HepG2 (cell line): ENCODE measurements at regions not wholly inside any gene's neighbourhood (a gene's known extent, or its start where the extent isn't known, plus 50 kb on each side); places are given as distances from the start of the nearest gene placed in this dataset.

Experiments
- ATAC-seq: fragments of 200-7000 bp; cut with Tn5 transposase; 3 replicates; pipeline ENCODE4 v1.9.1; 2020; ENCODE audit warnings: mild to moderate bottlenecking, moderate library complexity
- BruUV-seq: library from RNA; stranded (reverse); fragments of 400-500 nt; replicated peaks from 2 replicates; lab custom pipeline; 2021; lab: Mats Ljungman, UMichigan
- CTCF ChIA-PET: fragments of 300-600 bp; formaldehyde crosslinking; extraction: SDS; loops from one replicate; lab custom pipeline; 2021; ENCODE audit warnings: low total read pairs, inconsistent platforms, low intra/inter-chr PET ratio; lab: Yijun Ruan, JAX
- POLR2A ChIA-PET: fragments of 350-600 bp; sonication (Branson Sonifier 250); formaldehyde crosslinking; loops from one replicate; lab custom pipeline; 2020; ENCODE audit warnings: antibody characterized with exemption, inconsistent platforms; lab: Yijun Ruan, JAX
- DNase-seq: peaks from one replicate; pipeline ENCODE4 v3.0.0-alpha.2; 2015; ENCODE audit warnings: low spot score
- FAIRE-seq: peaks from 3 replicates; lab custom pipeline; 2011; peaks lifted over from hg19 to GRCh38; lab: Jason Lieb, UNC
- H2AFZ ChIP-seq: one replicate; pipeline ENCODE4 v1.6.1; 2011; ENCODE audit warnings: low read length, inconsistent platforms
- H3K27ac ChIP-seq: fragments of 300-600 bp; 3 replicates; pipeline ENCODE4 v1.8.0; 2011; ENCODE audit warnings: mixed run types, mild to moderate bottlenecking, mixed read lengths, low read length, inconsistent platforms; ENCODE audit not compliant: insufficient read depth; ENCODE audit errors: extremely low read length
- H3K27me3 ChIP-seq, 2 experiments: fragments of 200-600 bp in 1 of 2; 2 replicates in 1 of 2; 3 replicates in 1 of 2; pipeline versions ENCODE4 v1.6.0 to v1.8.0; 2011; ENCODE audit warnings: low read length in 2 of 2, mild to moderate bottlenecking in 2 of 2, moderate library complexity in 2 of 2, inconsistent platforms in 1 of 2; ENCODE audit not compliant: insufficient read depth in 2 of 2, control insufficient read depth in 1 of 2
- H3K36me3 ChIP-seq, 2 experiments: fragments of 200-600 bp in 1 of 2; replicated peaks in 1 of 2; 2 replicates in 1 of 2; 3 replicates in 1 of 2; pipeline versions ENCODE4 v1.5.1 to v1.8.0; 2011; ENCODE audit warnings: low read length in 2 of 2, inconsistent platforms in 1 of 2; ENCODE audit not compliant: insufficient read depth in 2 of 2, control insufficient read depth in 1 of 2
- H3K4me1 ChIP-seq: 2 replicates; pipeline ENCODE4 v1.5.1; 2012; ENCODE audit warnings: low read length, inconsistent platforms; ENCODE audit not compliant: insufficient read depth
- H3K4me2 ChIP-seq: 2 replicates; pipeline ENCODE4 v1.6.0; 2011; ENCODE audit warnings: low read depth, low read length, inconsistent platforms
- H3K4me3 ChIP-seq, 3 experiments: fragments of 200-600 bp in 1 of 3; sonication (generic), shearing (Covaris generic) in 1 of 3; replicated peaks in 1 of 3; 2 replicates each; pipeline ENCODE4 v1.5.1; 2011 to 2016; ENCODE audit warnings: low read length in 3 of 3, inconsistent platforms in 2 of 3, low read depth in 2 of 3, mild to moderate bottlenecking in 2 of 3, control low read depth in 1 of 3, mixed read lengths in 1 of 3; ENCODE audit not compliant: insufficient read depth in 1 of 3
- H3K79me2 ChIP-seq: one replicate; pipeline ENCODE4 v1.6.1; 2011; ENCODE audit warnings: low read length, inconsistent platforms; ENCODE audit not compliant: insufficient read depth
- H3K9ac ChIP-seq: 2 replicates; pipeline ENCODE4 v1.6.0; 2011; ENCODE audit warnings: mild to moderate bottlenecking, low read depth, low read length, inconsistent platforms; ENCODE audit not compliant: insufficient read depth
- H3K9me3 ChIP-seq: 2 replicates; pipeline ENCODE4 v1.5.1; 2012; ENCODE audit warnings: mild to moderate bottlenecking, low read length
- H4K20me1 ChIP-seq: 2 replicates; pipeline ENCODE4 v1.6.0; 2011; ENCODE audit warnings: inconsistent platforms, mild to moderate bottlenecking, low read length, moderate library complexity; ENCODE audit not compliant: insufficient read depth
- CENPBD1 ChIP-seq: sonication (generic); formaldehyde crosslinking; IDR thresholded peaks from 2 replicates; pipeline ENCODE4 v1.8.0; 2022; ENCODE audit warnings: missing genetic modification reagents, low read depth, mild to moderate bottlenecking, borderline replicate concordance
- DNMT3B ChIP-seq: conservative IDR thresholded peaks from 2 replicates; pipeline ENCODE4 v1.6.1; 2016; ENCODE audit warnings: missing biosample characterization, control low read depth
- LBX2 ChIP-seq: sonication (generic); formaldehyde crosslinking; IDR thresholded peaks from 2 replicates; pipeline ENCODE4 v1.5.0; 2020; ENCODE audit warnings: missing genetic modification reagents, mild to moderate bottlenecking, borderline replicate concordance
- MED1 ChIP-seq: sonication (generic); formaldehyde crosslinking; IDR thresholded peaks from 2 replicates; pipeline ENCODE4 v1.4.0; 2020; ENCODE audit warnings: missing genetic modification reagents
- MXI1 ChIP-seq: IDR thresholded peaks from 3 replicates; pipeline ENCODE4 v1.6.1; 2012; ENCODE audit warnings: low read depth, low read length, inconsistent platforms, borderline replicate concordance
- NCOA1 ChIP-seq: sonication (generic); formaldehyde crosslinking; IDR thresholded peaks from 2 replicates; pipeline ENCODE4 v1.9.0; 2021; ENCODE audit warnings: missing genetic modification reagents
- PAX8 ChIP-seq: sonication (generic); formaldehyde crosslinking; IDR thresholded peaks from 2 replicates; pipeline ENCODE4 v1.8.0; 2022; ENCODE audit warnings: mild to moderate bottlenecking, missing genetic modification reagents, borderline replicate concordance
- TBX2 ChIP-seq: sonication (generic); formaldehyde crosslinking; IDR thresholded peaks from 2 replicates; pipeline ENCODE4 v1.5.0; 2020; ENCODE audit warnings: missing genetic modification reagents, mild to moderate bottlenecking, borderline replicate concordance
- TIGD3 ChIP-seq: sonication (generic); formaldehyde crosslinking; IDR thresholded peaks from 2 replicates; pipeline ENCODE4 v1.5.1; 2020; ENCODE audit warnings: mild to moderate bottlenecking, missing genetic modification reagents, borderline replicate concordance
- ZBTB40 ChIP-seq, 2 experiments: fragments of 450-650 bp in 1 of 2; sonication (generic) in 1 of 2; formaldehyde crosslinking in 1 of 2; IDR thresholded peaks; 2 replicates each; pipeline versions ENCODE4 v1.6.1 to v1.8.0; 2016 to 2022; ENCODE audit warnings: antibody characterized with exemption in 1 of 2, mild to moderate bottlenecking in 1 of 2, missing genetic modification reagents in 1 of 2
- ZNF124 ChIP-seq: sonication (generic); formaldehyde crosslinking; IDR thresholded peaks from 2 replicates; pipeline ENCODE4 v1.4.0; 2020; ENCODE audit warnings: missing genetic modification reagents
- ZNF75D ChIP-seq: sonication (generic); formaldehyde crosslinking; IDR thresholded peaks from 2 replicates; pipeline ENCODE4 v1.8.1; 2023; ENCODE audit warnings: missing genetic modification reagents, mild to moderate bottlenecking, borderline replicate concordance
- ZNF775 ChIP-seq: sonication (generic); formaldehyde crosslinking; IDR thresholded peaks from 2 replicates; pipeline ENCODE4 v1.4.0; 2020; ENCODE audit warnings: missing genetic modification reagents, mild to moderate bottlenecking, moderate library complexity, borderline replicate concordance
- WGBS: methylation state at CpG from one replicate; pipeline ENCODE4 v1.1.6; 2017; ENCODE audit warnings: low lambda C conversion rate; 5-methylcytosine and 5-hydroxymethylcytosine counted together
- in situ Hi-C: cut with HindIII; loops from 2 replicates; pipeline ENCODE4 v1.10.0; 2017; ENCODE audit warnings: low pct_unique_long_range_greater_than_20kb; ENCODE audit not compliant: extremely low pct_ligation_motif_present
- intact Hi-C: fragments of 100-400 bp; cut with micrococcal nuclease; formaldehyde crosslinking; loops from one replicate; pipeline ENCODE4 v1.10.0; 2022; ENCODE audit not compliant: unreplicated experiment

- TF ChIP-seq LBX2 (CRISPR knock-in tag) (no peak), TBX2 (no peak), ZNF124 (no peak), NCOA1 (CRISPR knock-in tag) (no peak)
These were observed 56.7 kb downstream of the KCNC4 start (continued) for GRCh38 chr1:110266834-110267233.

- no peaks in the 10 kb centered on the region for H3K79me2 ChIP-seq
- H3K4me1 ChIP-seq, result peaks cover 5% of the 10 kb centered on the region
- intact Hi-C loops, result no loop called here
- no peak overlapping the region for H3K27ac ChIP-seq
- H3K36me3 ChIP-seq, result no peaks in the 10 kb centered on the region
- ChIA-PET CTCF (no interaction called here), POLR2A (no interaction called here)
- no peak overlapping the region for H3K4me3 ChIP-seq
- H3K27me3 ChIP-seq, result peaks cover 0 to 29% of the 10 kb centered on the region in 2 experiments; a peak in 3 of 5 replicates
- in situ Hi-C loops, result no loop called here
- DNase-seq (no peak), ATAC-seq (no peak), FAIRE-seq (no peak)
- no peaks in the 10 kb centered on the region for H4K20me1 ChIP-seq
- 18% methylated on average over 7 of the region's 7 CpGs for WGBS
- H3K9me3 ChIP-seq, result no peaks in the 10 kb centered on the region
- H2AFZ ChIP-seq, result no peak overlapping the region
- no TSS peak for BruUV-seq
- H3K4me2 ChIP-seq, result no peak overlapping the region
- no peak overlapping the region for H3K9ac ChIP-seq
- no peak for TF ChIP-seq DNMT3B (CRISPR knock-in tag)
- TF ChIP-seq ZNF75D, result no peak
- TF ChIP-seq MED1 (CRISPR knock-in tag), result no peak
- TF ChIP-seq MXI1, result no peak
- TF ChIP-seq PAX8 (CRISPR knock-in tag), result no peak
- TF ChIP-seq TIGD3 (CRISPR knock-in tag), result no peak
- TF ChIP-seq ZBTB40 (IDR thresholded peaks at IDR 0.05), result no peak
- TF ChIP-seq ZBTB40 (CRISPR knock-in tag; IDR thresholded peaks at IDR 0.05), result no peak
- TF ChIP-seq ZNF775 (CRISPR knock-in tag), result no peak
- no peak for TF ChIP-seq CENPBD1
These were observed 57.1 kb downstream of the KCNC4 start for GRCh38 chr1:110267260-110267659.
